OCI-LY7 (cell line): ENCODE measurements at regions not wholly inside any gene's neighbourhood (a gene's known extent, or its start where the extent isn't known, plus 50 kb on each side); places are given as distances from the start of the nearest gene placed in this dataset.

Experiments used
- BruUV-seq: library from RNA; stranded (reverse); fragments of 400-500 nt; replicated peaks from 2 replicates; lab custom pipeline; 2021; lab: Mats Ljungman, UMichigan
- CTCF ChIA-PET: fragments of 300-600 bp; sonication (Branson Sonifier 250); formaldehyde crosslinking; loops from one replicate; lab custom pipeline; 2022; ENCODE audit warnings: antibody characterized with exemption; ENCODE audit not compliant: unreplicated experiment; lab: Charles Lee
- POLR2A ChIA-PET: fragments of 300-600 bp; sonication (Branson Sonifier 250); formaldehyde crosslinking; loops from one replicate; lab custom pipeline; 2022; ENCODE audit warnings: antibody characterized with exemption; lab: Charles Lee
- DNase-seq: peaks from one replicate; pipeline ENCODE4 v3.0.0-alpha.2; 2015; ENCODE audit warnings: low spot score
- H2AFZ ChIP-seq: fragments of 200-600 bp; sonication (generic), shearing (Covaris generic); 2 replicates; pipeline ENCODE4 v1.6.1; 2014; ENCODE audit warnings: mild to moderate bottlenecking, antibody characterized with exemption, low read length, moderate library complexity
- H3K27ac ChIP-seq: fragments of 200-600 bp; sonication (generic); 2 replicates; pipeline ENCODE4 v1.5.1; 2014; ENCODE audit warnings: mixed run types, low read depth, mild to moderate bottlenecking, moderate library complexity, low read length, inconsistent platforms; ENCODE audit not compliant: poor library complexity, severe bottlenecking
- H3K36me3 ChIP-seq: fragments of 200-600 bp; sonication (generic); 2 replicates; pipeline ENCODE4 v1.6.1; 2014; ENCODE audit warnings: mild to moderate bottlenecking, antibody characterized with exemption, low read length, moderate library complexity, mixed read lengths; ENCODE audit not compliant: insufficient read depth
- H3K4me1 ChIP-seq: fragments of 200-600 bp; sonication (generic); 2 replicates; pipeline ENCODE4 v1.5.1; 2014; ENCODE audit warnings: mild to moderate bottlenecking, low read length; ENCODE audit not compliant: insufficient read depth, poor library complexity, severe bottlenecking
- H3K4me2 ChIP-seq: fragments of 200-600 bp; sonication (generic); 2 replicates; pipeline ENCODE4 v1.6.1; 2014; ENCODE audit warnings: mild to moderate bottlenecking, low read length
- H3K4me3 ChIP-seq: fragments of 200-600 bp; sonication (generic); 2 replicates; pipeline ENCODE4 v1.5.1; 2014; ENCODE audit warnings: mild to moderate bottlenecking, low read depth, low read length; ENCODE audit not compliant: poor library complexity, severe bottlenecking
- H3K79me2 ChIP-seq: fragments of 200-600 bp; sonication (generic); 2 replicates; pipeline ENCODE4 v1.6.1; 2016; ENCODE audit warnings: low read depth, mild to moderate bottlenecking, low read length, moderate library complexity, mixed read lengths; ENCODE audit not compliant: insufficient read depth
- H3K9me2 ChIP-seq: fragments of 200-600 bp; sonication (generic); 2 replicates; pipeline ENCODE4 v1.6.1; 2016; ENCODE audit warnings: mild to moderate bottlenecking, low read length, mixed read lengths; ENCODE audit not compliant: insufficient read depth
- H3K9me3 ChIP-seq: fragments of 200-600 bp; sonication (generic); 2 replicates; pipeline ENCODE4 v1.6.1; 2014; ENCODE audit warnings: mild to moderate bottlenecking, mixed run types, low read length, mixed read lengths
- H4K20me1 ChIP-seq: fragments of 200-600 bp; sonication (generic); 2 replicates; pipeline ENCODE4 v1.6.1; 2014; ENCODE audit warnings: mild to moderate bottlenecking, antibody characterized with exemption, low read length, moderate library complexity, mixed read lengths; ENCODE audit not compliant: insufficient read depth
- EZH2phosphoT487 ChIP-seq: fragments of 200-600 bp; sonication (generic); IDR thresholded peaks from 2 replicates; pipeline ENCODE4 v1.6.1; 2018; ENCODE audit warnings: low read depth, borderline replicate concordance, mild to moderate bottlenecking, mixed run types, antibody characterized with exemption, low read length, moderate library complexity, mixed read lengths
- intact Hi-C: fragments of 100-400 bp; cut with micrococcal nuclease; formaldehyde crosslinking; loops from one replicate; pipeline ENCODE4 v1.10.0; 2022; ENCODE audit not compliant: unreplicated experiment
- TF ChIP-seq, protein P1 (sequence below): fragments of 200-600 bp; sonication (generic); conservative IDR thresholded peaks from 2 replicates; pipeline ENCODE4 v1.5.1; 2014; ENCODE audit warnings: mild to moderate bottlenecking, antibody characterized with exemption, low read length, moderate library complexity, mixed read lengths

DNA sequence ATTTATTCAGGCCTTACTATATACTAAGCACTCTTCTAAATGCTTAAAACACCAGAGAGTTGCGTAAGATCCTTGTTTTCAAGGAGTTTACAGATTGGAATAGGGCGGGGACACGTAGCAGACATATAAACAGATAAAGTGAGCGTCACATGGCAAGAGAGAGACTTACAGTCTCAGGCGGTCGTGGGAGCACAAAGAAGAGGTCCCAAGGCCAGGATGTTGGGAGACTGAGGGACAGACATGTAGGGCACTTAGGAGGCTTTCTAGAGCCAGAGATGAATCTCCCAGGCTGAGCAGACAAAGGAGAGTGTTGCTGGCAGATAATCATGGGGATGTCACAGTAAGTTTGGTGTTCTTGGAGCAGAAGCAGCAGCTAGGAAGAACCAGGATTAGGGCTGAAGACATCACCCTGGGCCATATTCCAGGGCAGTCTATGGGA lies 119.1 kb upstream of the ANKFN1 start:
- Histone ChIP-seq H2AFZ (no peak overlapping the region), H3K4me3 (no peak overlapping the region), H4K20me1 (no peaks in the 10 kb centered on the region), H3K27ac (no peak overlapping the region), H3K9me3 (no peaks in the 10 kb centered on the region), H3K9me2 (no peaks in the 10 kb centered on the region), H3K4me1 (no peaks in the 10 kb centered on the region), H3K36me3 (no peaks in the 10 kb centered on the region), H3K4me2 (no peak overlapping the region), H3K79me2 (no peaks in the 10 kb centered on the region)
- intact Hi-C loops = no loop called here
- no peak for TF ChIP-seq EZH2phosphoT487
- TF ChIP-seq, protein P1, sequence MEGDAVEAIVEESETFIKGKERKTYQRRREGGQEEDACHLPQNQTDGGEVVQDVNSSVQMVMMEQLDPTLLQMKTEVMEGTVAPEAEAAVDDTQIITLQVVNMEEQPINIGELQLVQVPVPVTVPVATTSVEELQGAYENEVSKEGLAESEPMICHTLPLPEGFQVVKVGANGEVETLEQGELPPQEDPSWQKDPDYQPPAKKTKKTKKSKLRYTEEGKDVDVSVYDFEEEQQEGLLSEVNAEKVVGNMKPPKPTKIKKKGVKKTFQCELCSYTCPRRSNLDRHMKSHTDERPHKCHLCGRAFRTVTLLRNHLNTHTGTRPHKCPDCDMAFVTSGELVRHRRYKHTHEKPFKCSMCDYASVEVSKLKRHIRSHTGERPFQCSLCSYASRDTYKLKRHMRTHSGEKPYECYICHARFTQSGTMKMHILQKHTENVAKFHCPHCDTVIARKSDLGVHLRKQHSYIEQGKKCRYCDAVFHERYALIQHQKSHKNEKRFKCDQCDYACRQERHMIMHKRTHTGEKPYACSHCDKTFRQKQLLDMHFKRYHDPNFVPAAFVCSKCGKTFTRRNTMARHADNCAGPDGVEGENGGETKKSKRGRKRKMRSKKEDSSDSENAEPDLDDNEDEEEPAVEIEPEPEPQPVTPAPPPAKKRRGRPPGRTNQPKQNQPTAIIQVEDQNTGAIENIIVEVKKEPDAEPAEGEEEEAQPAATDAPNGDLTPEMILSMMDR = no peak
- no TSS peak for BruUV-seq
- DNase-seq = no peak
- ChIA-PET CTCF (no interaction called here), POLR2A (no interaction called here)

DNA sequence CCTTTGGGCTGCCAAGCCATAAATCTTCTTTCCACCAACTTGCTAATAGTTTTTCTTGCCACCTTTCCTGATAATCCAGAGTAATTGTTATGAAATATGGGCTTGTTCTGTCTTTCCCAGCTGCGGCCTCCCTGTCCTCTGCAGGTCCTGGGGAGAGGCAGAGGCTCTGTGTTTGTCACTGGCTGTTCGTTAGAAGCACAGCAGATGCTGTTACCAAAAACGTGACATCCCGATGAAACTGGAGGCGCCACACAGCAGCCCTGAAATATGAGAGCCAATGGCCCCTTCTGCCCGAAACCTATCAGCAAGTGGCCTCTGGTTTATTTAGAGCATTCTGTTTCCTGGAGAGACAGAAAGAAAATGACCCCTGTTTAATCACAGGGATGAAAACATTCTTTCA lies 115.1 kb upstream of the ANKFN1 start:
- Histone ChIP-seq H3K4me2 (no peak overlapping the region), H3K4me3 (no peak overlapping the region), H2AFZ (no peak overlapping the region), H3K9me2 (no peaks in the 10 kb centered on the region), H4K20me1 (no peaks in the 10 kb centered on the region), H3K9me3 (no peaks in the 10 kb centered on the region), H3K4me1 (no peaks in the 10 kb centered on the region), H3K36me3 (no peaks in the 10 kb centered on the region), H3K27ac (no peak overlapping the region), H3K79me2 (no peaks in the 10 kb centered on the region)
- intact Hi-C loops = no loop called here
- no peak for TF ChIP-seq EZH2phosphoT487
- TF ChIP-seq, protein P1 = no peak
- POLR2A ChIA-PET = no interaction called here
- BruUV-seq = no TSS peak
- no peak for DNase-seq
- CTCF ChIA-PET = no interaction called here

DNA sequence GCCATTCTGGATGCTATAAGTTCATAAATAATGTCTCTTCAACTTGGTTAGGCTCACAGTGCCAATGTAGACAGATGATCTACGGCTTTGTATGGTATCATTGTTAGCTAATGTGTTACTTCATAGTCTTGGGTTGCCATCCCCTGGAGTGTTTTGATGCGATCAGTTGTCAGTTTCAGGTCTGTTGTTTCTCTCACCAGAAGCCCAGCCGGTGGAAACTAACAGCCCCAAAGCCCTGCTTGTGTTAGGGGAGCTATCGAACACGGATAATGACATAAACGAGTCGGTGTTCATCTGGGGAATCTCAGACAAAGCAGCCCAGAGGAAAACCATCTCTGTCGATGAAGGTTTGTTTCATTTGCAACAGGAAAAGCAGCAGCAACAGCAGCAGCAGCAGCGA lies 107.4 kb upstream of the ANKFN1 start:
- no peaks in the 10 kb centered on the region for H4K20me1 ChIP-seq
- no peaks in the 10 kb centered on the region for H3K79me2 ChIP-seq
- H3K4me1 ChIP-seq = no peaks in the 10 kb centered on the region
- H3K4me2 ChIP-seq = no peak overlapping the region
- H3K27ac ChIP-seq = no peak overlapping the region
- no peak for DNase-seq
- intact Hi-C loops = no loop called here
- no peak for TF ChIP-seq EZH2phosphoT487
- TF ChIP-seq, protein P1 = no peak
- POLR2A ChIA-PET = no interaction called here
- H3K9me2 ChIP-seq = no peaks in the 10 kb centered on the region
- H3K4me3 ChIP-seq = no peak overlapping the region
- no TSS peak for BruUV-seq
- H2AFZ ChIP-seq = no peak overlapping the region
- H3K9me3 ChIP-seq = no peaks in the 10 kb centered on the region
- H3K36me3 ChIP-seq = no peaks in the 10 kb centered on the region
- CTCF ChIA-PET = no interaction called here
